DOHH2 (cell line): ENCODE measurements at regions not wholly inside any gene's neighbourhood (a gene's known extent, or its start where the extent isn't known, plus 50 kb on each side); places are given as distances from the start of the nearest gene placed in this dataset.

Experiments
- H3F3A ChIP-seq: fragments of 200-600 bp; sonication (generic), shearing (Covaris generic); 2 replicates; pipeline ENCODE4 v1.6.0; 2016; ENCODE audit warnings: antibody characterized with exemption, mild to moderate bottlenecking; ENCODE audit not compliant: control insufficient read depth, insufficient read depth
- H3K27ac ChIP-seq: fragments of 200-600 bp; sonication (generic); 2 replicates; pipeline ENCODE4 v1.5.1; 2014; ENCODE audit warnings: low read depth, mild to moderate bottlenecking, low read length, moderate library complexity
- H3K27me3 ChIP-seq: fragments of 200-600 bp; sonication (generic); 2 replicates; pipeline ENCODE4 v1.6.1; 2014; ENCODE audit warnings: mild to moderate bottlenecking, low read length, mixed read lengths; ENCODE audit not compliant: control insufficient read depth
- H3K36me3 ChIP-seq: fragments of 200-600 bp; sonication (generic); 2 replicates; pipeline ENCODE4 v1.6.1; 2014; ENCODE audit warnings: mild to moderate bottlenecking, low read length, moderate library complexity, mixed read lengths; ENCODE audit not compliant: control insufficient read depth
- H3K4me1 ChIP-seq: fragments of 200-600 bp; sonication (generic); 2 replicates; pipeline ENCODE4 v1.6.1; 2014; ENCODE audit warnings: mild to moderate bottlenecking, low read length, mixed read lengths; ENCODE audit not compliant: control insufficient read depth
- H3K4me2 ChIP-seq: fragments of 200-600 bp; sonication (generic); 2 replicates; pipeline ENCODE4 v1.6.0; 2014; ENCODE audit warnings: mild to moderate bottlenecking, low read length, moderate library complexity
- H3K4me3 ChIP-seq: fragments of 200-600 bp; sonication (generic); 2 replicates; pipeline ENCODE4 v1.5.1; 2014; ENCODE audit warnings: mild to moderate bottlenecking, low read length, mixed read lengths
- H3K79me2 ChIP-seq: fragments of 200-600 bp; sonication (generic); 2 replicates; pipeline ENCODE4 v1.6.1; 2014; ENCODE audit warnings: mild to moderate bottlenecking, low read length, mixed read lengths; ENCODE audit not compliant: control insufficient read depth
- H3K9me2 ChIP-seq: fragments of 200-600 bp; sonication (generic); replicated peaks from 2 replicates; pipeline ENCODE4 v1.6.1; 2014; ENCODE audit warnings: mild to moderate bottlenecking, low read length, mixed read lengths; ENCODE audit not compliant: control insufficient read depth
- H3K9me3 ChIP-seq: fragments of 200-600 bp; sonication (generic); 2 replicates; pipeline ENCODE4 v1.6.1; 2014; ENCODE audit warnings: antibody characterized with exemption, low read length, mixed read lengths; ENCODE audit not compliant: control insufficient read depth, insufficient read depth
- H4K20me1 ChIP-seq: fragments of 200-600 bp; sonication (generic); 2 replicates; pipeline ENCODE4 v1.6.0; 2014; ENCODE audit warnings: low read depth, mild to moderate bottlenecking, antibody characterized with exemption, low read length, moderate library complexity; ENCODE audit not compliant: control insufficient read depth, insufficient read depth
- CTCF ChIP-seq: fragments of 200-600 bp; sonication (generic); IDR thresholded peaks from one replicate; pipeline ENCODE4 v1.5.1; 2014; ENCODE audit warnings: antibody characterized with exemption, mild to moderate bottlenecking, low read depth, low read length; ENCODE audit not compliant: poor library complexity, severe bottlenecking
- EZH2phosphoT487 ChIP-seq: fragments of 200-600 bp; sonication (generic); IDR thresholded peaks from 2 replicates; pipeline ENCODE4 v1.6.1; 2017; ENCODE audit warnings: borderline replicate concordance, mild to moderate bottlenecking, antibody characterized with exemption, low read length, moderate library complexity, mixed read lengths

- H3K79me2 ChIP-seq, result no peaks in the 10 kb centered on the region
- no peaks in the 10 kb centered on the region for H3F3A ChIP-seq
- H3K27me3 ChIP-seq, result no peaks in the 10 kb centered on the region
- H3K4me2 ChIP-seq, result no peak overlapping the region
- no peak overlapping the region for H3K4me3 ChIP-seq
- no peaks in the 10 kb centered on the region for H3K9me3 ChIP-seq
- H3K27ac ChIP-seq, result no peak overlapping the region
- no peaks in the 10 kb centered on the region for H3K4me1 ChIP-seq
- no peaks in the 10 kb centered on the region for H4K20me1 ChIP-seq
- H3K9me2 ChIP-seq, result no peaks in the 10 kb centered on the region
- no peak for TF ChIP-seq CTCF
- TF ChIP-seq EZH2phosphoT487, result no peak
- H3K36me3 ChIP-seq, result no peaks in the 10 kb centered on the region
Measured at GRCh38 chr2:48202863-48203642, 111.4 kb upstream of the FOXN2 start.

GRCh38 chr2:48203668-48204067 is 110.8 kb upstream of the FOXN2 start:
- H3K9me3 ChIP-seq, result no peaks in the 10 kb centered on the region
- no peaks in the 10 kb centered on the region for H3K79me2 ChIP-seq
- no peak overlapping the region for H3K4me2 ChIP-seq
- no peak for TF ChIP-seq CTCF
- no peak for TF ChIP-seq EZH2phosphoT487
- no peak overlapping the region for H3K27ac ChIP-seq
- H3F3A ChIP-seq, result no peaks in the 10 kb centered on the region
- H3K9me2 ChIP-seq, result no peaks in the 10 kb centered on the region
- no peaks in the 10 kb centered on the region for H3K27me3 ChIP-seq
- H3K36me3 ChIP-seq, result no peaks in the 10 kb centered on the region
- H3K4me3 ChIP-seq, result no peak overlapping the region
- no peaks in the 10 kb centered on the region for H3K4me1 ChIP-seq
- H4K20me1 ChIP-seq, result no peaks in the 10 kb centered on the region

- no peaks in the 10 kb centered on the region for H3K9me3 ChIP-seq
- H4K20me1 ChIP-seq, result no peaks in the 10 kb centered on the region
- no peaks in the 10 kb centered on the region for H3K36me3 ChIP-seq
- H3K4me3 ChIP-seq, result no peak overlapping the region
- no peak overlapping the region for H3K4me2 ChIP-seq
- no peak overlapping the region for H3K27ac ChIP-seq
- H3K27me3 ChIP-seq, result 0 out of 2 replicates have a peak, but pooled peaks cover 2% of the 10 kb centered on the region
- no peaks in the 10 kb centered on the region for H3K4me1 ChIP-seq
- TF ChIP-seq CTCF (no peak), EZH2phosphoT487 (no peak)
- H3K9me2 ChIP-seq, result no peaks in the 10 kb centered on the region
- no peaks in the 10 kb centered on the region for H3F3A ChIP-seq
- H3K79me2 ChIP-seq, result no peaks in the 10 kb centered on the region
Measured at GRCh38 chr2:48204750-48205136, 109.7 kb upstream of the FOXN2 start.
